PC-3 (cell line): ENCODE measurements at regions not wholly inside any gene's neighbourhood (a gene's known extent, or its start where the extent isn't known, plus 50 kb on each side); places are given as distances from the start of the nearest gene placed in this dataset.

Experiments
- ATAC-seq: fragments of 200-7000 bp; cut with Tn5 transposase; 2 replicates; pipeline ENCODE4 v1.9.1; 2020; ENCODE audit warnings: mild to moderate bottlenecking, moderate library complexity
- BruUV-seq: library from RNA; stranded (reverse); fragments of 400-500 nt; replicated peaks from 2 replicates; lab custom pipeline; 2021; lab: Mats Ljungman, UMichigan
- CTCF ChIA-PET: fragments of 300-600 bp; sonication (Branson Sonifier 250); formaldehyde crosslinking; loops from one replicate; lab custom pipeline; 2022; ENCODE audit warnings: antibody characterized with exemption; lab: Charles Lee
- POLR2A ChIA-PET: fragments of 300-600 bp; sonication (Branson Sonifier 250); formaldehyde crosslinking; loops from one replicate; lab custom pipeline; 2022; ENCODE audit warnings: antibody characterized with exemption; ENCODE audit not compliant: unreplicated experiment; lab: Charles Lee
- DNase-seq: peaks from one replicate; pipeline ENCODE4 v3.0.0-alpha.2; 2015
- H2AFZ ChIP-seq: fragments of 300-600 bp; sonication (generic); 2 replicates; pipeline ENCODE4 v1.6.0; 2016; ENCODE audit warnings: antibody characterized with exemption, low read length
- H3F3A ChIP-seq: fragments of 300-600 bp; sonication (generic); one replicate; pipeline ENCODE4 v1.6.0; 2017; ENCODE audit warnings: antibody characterized with exemption, low read length, control low read depth, mild to moderate bottlenecking; ENCODE audit not compliant: unreplicated experiment
- H3K27ac ChIP-seq: fragments of 300-600 bp; sonication (generic); 2 replicates; pipeline ENCODE4 v1.5.1; 2016; ENCODE audit warnings: mild to moderate bottlenecking, low read length
- H3K27me3 ChIP-seq: fragments of 300-600 bp; sonication (generic); 2 replicates; pipeline ENCODE4 v1.6.1; 2016; ENCODE audit warnings: low read length, mixed read lengths
- H3K36me3 ChIP-seq: fragments of 300-600 bp; sonication (generic); 2 replicates; pipeline ENCODE4 v1.6.1; 2016; ENCODE audit warnings: low read depth, mixed run types, low read length, mixed read lengths
- H3K4me1 ChIP-seq: fragments of 300-600 bp; sonication (generic); 2 replicates; pipeline ENCODE4 v1.5.1; 2016; ENCODE audit warnings: low read length; ENCODE audit not compliant: insufficient read depth
- H3K4me2 ChIP-seq: fragments of 300-600 bp; sonication (generic); 2 replicates; pipeline ENCODE4 v1.6.0; 2016; ENCODE audit warnings: low read length
- H3K4me3 ChIP-seq: fragments of 300-600 bp; sonication (generic); 2 replicates; pipeline ENCODE4 v1.5.1; 2016; ENCODE audit warnings: mild to moderate bottlenecking, low read length, mixed read lengths
- H3K79me2 ChIP-seq: fragments of 300-600 bp; sonication (generic); 2 replicates; pipeline ENCODE4 v1.6.1; 2017; ENCODE audit warnings: low read length, mixed read lengths
- H3K9ac ChIP-seq: fragments of 300-600 bp; sonication (generic); 2 replicates; pipeline ENCODE4 v1.6.0; 2016; ENCODE audit warnings: mild to moderate bottlenecking, low read length
- H3K9me2 ChIP-seq: fragments of 300-600 bp; sonication (generic); replicated peaks from 2 replicates; pipeline ENCODE4 v1.6.1; 2016; ENCODE audit warnings: mixed run types, low read length, mixed read lengths
- H3K9me3 ChIP-seq: fragments of 300-600 bp; sonication (generic); 2 replicates; pipeline ENCODE4 v1.6.1; 2016; ENCODE audit warnings: low read length, mixed read lengths
- H4K20me1 ChIP-seq: fragments of 300-600 bp; sonication (generic); 2 replicates; pipeline ENCODE4 v1.6.1; 2016; ENCODE audit warnings: low read length, mixed read lengths
- CTCF ChIP-seq: fragments of 300-600 bp; sonication (generic); conservative IDR thresholded peaks from 2 replicates; pipeline ENCODE4 v1.5.1; 2017; ENCODE audit warnings: antibody characterized with exemption, low read depth, mild to moderate bottlenecking, low read length
- EZH2 ChIP-seq: fragments of 300-600 bp; sonication (generic); IDR thresholded peaks from one replicate; pipeline ENCODE4 v1.6.1; 2017; ENCODE audit warnings: antibody characterized with exemption, mild to moderate bottlenecking, low read length; ENCODE audit not compliant: unreplicated experiment
- EZH2phosphoT487 ChIP-seq: fragments of 300-600 bp; sonication (generic); IDR thresholded peaks from 2 replicates; pipeline ENCODE4 v1.6.1; 2018; ENCODE audit warnings: mild to moderate bottlenecking, antibody characterized with exemption, low read length, borderline replicate concordance
- intact Hi-C: fragments of 100-400 bp; cut with micrococcal nuclease; formaldehyde crosslinking; loops from 2 replicates; pipeline ENCODE4 v1.9.0; 2023

- no peaks in the 10 kb centered on the region for H3F3A ChIP-seq
- no peaks in the 10 kb centered on the region for H3K79me2 ChIP-seq
- no peak overlapping the region for H3K9ac ChIP-seq
- no peaks in the 10 kb centered on the region for H3K9me3 ChIP-seq
- H3K36me3 ChIP-seq = no peaks in the 10 kb centered on the region
- ChIA-PET POLR2A (no interaction called here), CTCF (no interaction called here)
- no peaks in the 10 kb centered on the region for H4K20me1 ChIP-seq
- H3K4me2 ChIP-seq = no peak overlapping the region
- no peak overlapping the region for H3K27ac ChIP-seq
- no peaks in the 10 kb centered on the region for H3K27me3 ChIP-seq
- no peak overlapping the region for H3K4me3 ChIP-seq
- no peaks in the 10 kb centered on the region for H3K9me2 ChIP-seq
- no TSS peak for BruUV-seq
- H2AFZ ChIP-seq = no peak overlapping the region
- no peaks in the 10 kb centered on the region for H3K4me1 ChIP-seq
- intact Hi-C loops = no loop called here
- no peak for ATAC-seq
- DNase-seq = no peak
- TF ChIP-seq EZH2 (no peak), EZH2phosphoT487 (no peak), CTCF (no peak)
Measured at GRCh38 chr19:30815889-30816580, 443.9 kb downstream of the ZNF536 start.

DNA sequence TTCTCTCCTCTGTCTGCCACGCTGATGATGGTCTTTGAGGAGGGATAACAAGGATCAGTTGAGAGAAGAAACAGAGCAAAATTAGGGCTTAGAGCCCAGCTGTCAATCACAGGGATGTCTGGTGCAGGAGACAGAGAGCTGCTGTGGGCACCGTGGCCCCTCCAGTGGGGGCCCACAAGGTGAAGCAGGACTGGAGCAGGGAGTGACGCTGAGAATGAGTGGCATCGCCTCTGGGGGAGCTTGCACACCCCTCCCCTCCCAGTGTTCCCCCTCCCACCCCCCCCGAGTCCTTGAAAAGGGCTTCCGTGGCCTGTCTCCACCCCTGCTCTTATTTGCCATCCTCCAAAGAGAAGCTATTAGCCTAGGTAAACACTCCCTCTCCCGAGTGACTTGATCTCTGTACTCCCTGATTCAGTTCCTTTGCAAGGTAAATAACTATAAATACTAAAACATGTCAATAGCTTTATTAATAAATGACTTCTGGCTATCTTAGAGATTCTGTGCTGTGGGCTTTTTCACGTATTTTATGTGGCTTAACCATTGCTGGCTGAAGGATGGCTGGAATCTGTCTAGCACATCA is 440.0 kb downstream of the ZNF536 start:
- Histone ChIP-seq H2AFZ (no peak overlapping the region), H3K4me2 (no peak overlapping the region), H3F3A (no peaks in the 10 kb centered on the region), H3K9me3 (no peaks in the 10 kb centered on the region), H4K20me1 (no peaks in the 10 kb centered on the region), H3K79me2 (no peaks in the 10 kb centered on the region), H3K4me3 (no peak overlapping the region), H3K27me3 (no peaks in the 10 kb centered on the region), H3K9me2 (no peaks in the 10 kb centered on the region), H3K4me1 (no peaks in the 10 kb centered on the region), H3K36me3 (no peaks in the 10 kb centered on the region), H3K9ac (no peak overlapping the region), H3K27ac (no peak overlapping the region)
- DNase-seq (no peak), ATAC-seq (no peak)
- no TSS peak for BruUV-seq
- ChIA-PET CTCF (no interaction called here), POLR2A (no interaction called here)
- no peak for TF ChIP-seq CTCF
- intact Hi-C loops = no loop called here

DNA sequence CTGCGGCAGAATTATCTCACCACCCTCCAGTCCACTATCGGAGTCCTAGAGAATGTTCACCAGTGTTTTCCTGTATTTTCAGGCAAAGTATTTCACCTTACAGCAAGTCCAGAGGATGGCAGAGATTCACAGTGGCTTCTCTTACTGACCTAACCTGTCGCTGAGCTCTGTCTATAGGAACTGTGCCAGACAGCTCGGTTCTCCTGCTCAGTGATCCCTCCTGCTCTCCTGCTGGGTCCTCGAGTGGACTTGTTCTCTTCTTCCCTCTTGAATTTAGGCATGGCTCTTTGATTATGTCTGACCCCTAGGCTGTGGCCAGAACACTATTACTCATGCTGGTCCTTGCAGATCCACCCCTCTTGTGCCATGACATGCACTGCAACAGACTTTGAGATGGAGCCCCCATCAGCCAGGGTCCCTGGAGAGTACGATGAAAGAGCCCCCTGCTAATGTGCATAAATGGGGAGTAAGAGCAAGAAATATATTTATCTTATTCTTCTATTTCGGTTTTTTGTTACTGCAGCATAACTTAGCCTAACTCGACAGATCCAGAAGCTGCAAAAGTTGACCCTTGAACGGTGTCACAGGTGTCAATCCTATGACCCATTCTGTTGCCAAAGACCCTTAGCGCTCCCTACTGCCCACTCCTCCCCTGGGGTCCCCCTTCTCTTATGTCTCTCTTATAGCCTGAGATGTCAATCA is 439.4 kb downstream of the ZNF536 start:
- TF ChIP-seq CTCF (no peak), EZH2 (no peak), EZH2phosphoT487 (no peak)
- H3K9me3 ChIP-seq = no peaks in the 10 kb centered on the region
- H3K27ac ChIP-seq = no peak overlapping the region
- H3K79me2 ChIP-seq = no peaks in the 10 kb centered on the region
- no peak for DNase-seq
- ATAC-seq = no peak
- H3K9ac ChIP-seq = no peak overlapping the region
- H3F3A ChIP-seq = no peaks in the 10 kb centered on the region
- H2AFZ ChIP-seq = no peak overlapping the region
- H4K20me1 ChIP-seq = no peaks in the 10 kb centered on the region
- BruUV-seq = no TSS peak
- H3K4me3 ChIP-seq = no peak overlapping the region
- H3K4me1 ChIP-seq = no peaks in the 10 kb centered on the region
- H3K36me3 ChIP-seq = no peaks in the 10 kb centered on the region
- intact Hi-C loops = no loop called here
- POLR2A ChIA-PET = no interaction called here
- no peaks in the 10 kb centered on the region for H3K27me3 ChIP-seq
- CTCF ChIA-PET = no interaction called here
- no peaks in the 10 kb centered on the region for H3K9me2 ChIP-seq
- no peak overlapping the region for H3K4me2 ChIP-seq
